GM19023 (cell line): ENCODE measurements at regions not wholly inside any gene's neighbourhood (a gene's known extent, or its start where the extent isn't known, plus 50 kb on each side); places are given as distances from the start of the nearest gene placed in this dataset.
A peak's percentile ranks its signal among the peaks of the same experiment; 100 is the strongest.

Experiments used
- ATAC-seq: cut with Tn5 transposase; IDR thresholded peaks from one replicate; pipeline ENCODE4 v1.9.1; 2021; ENCODE audit warnings: mild to moderate bottlenecking, moderate library complexity; ENCODE audit not compliant: unreplicated experiment

DNA sequence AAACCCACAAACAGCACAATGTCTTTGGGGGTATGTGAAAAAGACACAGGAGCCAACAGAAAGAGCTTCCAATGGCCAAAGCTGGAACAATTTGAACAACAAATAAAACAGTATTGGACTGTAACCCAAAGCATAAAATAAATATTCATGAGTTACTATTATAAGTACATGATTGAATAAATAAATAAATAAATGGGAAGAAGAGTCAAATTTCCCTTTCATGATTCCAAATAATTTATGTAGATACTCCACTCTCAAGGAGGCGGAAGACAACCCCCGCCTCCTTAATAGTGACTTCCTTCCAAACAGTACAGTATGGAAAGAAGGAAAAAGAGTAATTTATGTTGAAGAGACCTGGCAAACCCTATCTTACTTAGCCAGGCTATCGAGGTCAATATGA lies 124.4 kb upstream of the P2RY1 start:
- no peak for ATAC-seq

DNA sequence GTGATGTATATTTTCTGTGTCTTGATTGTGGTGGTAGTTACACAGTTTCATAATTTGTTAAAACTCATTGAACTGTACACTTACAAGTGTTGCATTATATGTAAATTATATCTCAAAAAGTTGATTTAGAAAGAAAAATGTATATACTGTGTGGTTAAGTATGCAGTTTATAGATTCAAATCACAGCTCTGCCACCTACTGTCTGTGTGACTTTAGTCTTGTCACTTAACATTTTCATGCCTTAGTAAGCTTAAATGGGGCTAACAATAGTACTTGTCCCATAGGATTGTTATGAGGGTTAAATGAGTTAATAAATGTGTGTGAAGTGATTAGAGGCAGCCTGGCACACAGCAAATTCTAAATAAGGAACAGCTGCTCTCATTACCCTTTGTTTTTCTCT lies 120.9 kb upstream of the P2RY1 start:
- no peak for ATAC-seq

DNA sequence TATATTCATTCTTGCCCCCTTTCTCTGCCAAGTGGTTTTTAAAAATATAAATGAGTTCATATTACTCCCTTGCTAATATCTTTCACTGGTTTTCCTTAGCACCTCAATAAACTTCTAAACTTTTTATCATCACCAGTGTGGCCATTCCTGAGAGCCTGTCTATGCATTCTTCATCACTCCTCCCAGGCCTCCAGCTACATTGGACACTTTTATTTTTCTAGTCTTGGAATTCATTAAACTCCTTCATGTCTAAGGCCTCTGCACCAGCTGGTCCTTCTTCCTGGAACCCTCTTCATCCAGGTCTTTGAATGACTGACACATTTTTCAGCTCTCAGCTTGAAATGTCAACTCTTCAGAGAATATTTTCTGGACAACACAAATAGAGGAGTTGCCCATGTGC lies 120.4 kb upstream of the P2RY1 start:
- no peak for ATAC-seq

DNA sequence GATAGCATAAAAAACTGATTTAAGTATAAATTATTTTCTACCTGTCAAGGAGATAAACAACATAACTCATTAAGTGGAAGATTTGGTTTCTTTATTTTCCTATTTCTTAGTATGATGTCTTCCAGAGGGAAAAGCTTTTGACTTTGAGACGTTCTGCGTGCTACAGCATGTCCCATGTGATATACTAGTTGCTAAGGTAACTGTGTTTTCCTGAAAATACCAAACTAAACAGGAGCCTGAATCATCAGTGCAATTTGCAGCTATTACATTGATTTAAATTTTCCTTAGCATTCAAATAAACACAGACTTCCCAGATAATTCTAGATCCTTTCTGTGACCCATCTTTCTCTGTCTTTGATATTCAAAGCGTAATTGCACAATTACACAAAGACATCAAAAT lies 117.7 kb upstream of the P2RY1 start:
- ATAC-seq, result no peak

DNA sequence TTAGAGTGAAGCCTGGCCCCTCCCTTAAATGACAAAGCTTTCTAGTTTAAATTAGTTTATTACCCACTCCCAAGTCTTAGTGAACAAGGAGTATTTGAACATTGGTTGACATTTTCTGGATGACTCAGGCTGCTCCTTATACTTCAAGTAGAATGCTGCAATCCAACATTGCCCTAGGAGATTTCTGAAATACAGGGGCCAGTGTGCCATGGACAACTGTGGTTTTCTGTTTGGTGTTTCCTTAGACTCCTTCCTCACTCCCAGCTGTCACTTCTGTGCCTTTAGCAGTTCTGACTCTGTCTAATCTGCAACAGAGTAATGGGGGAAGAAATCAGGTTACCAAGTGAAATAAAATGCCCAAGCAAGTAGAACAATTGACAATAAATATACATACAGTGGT lies 116.1 kb upstream of the P2RY1 start:
- no peak for ATAC-seq

DNA sequence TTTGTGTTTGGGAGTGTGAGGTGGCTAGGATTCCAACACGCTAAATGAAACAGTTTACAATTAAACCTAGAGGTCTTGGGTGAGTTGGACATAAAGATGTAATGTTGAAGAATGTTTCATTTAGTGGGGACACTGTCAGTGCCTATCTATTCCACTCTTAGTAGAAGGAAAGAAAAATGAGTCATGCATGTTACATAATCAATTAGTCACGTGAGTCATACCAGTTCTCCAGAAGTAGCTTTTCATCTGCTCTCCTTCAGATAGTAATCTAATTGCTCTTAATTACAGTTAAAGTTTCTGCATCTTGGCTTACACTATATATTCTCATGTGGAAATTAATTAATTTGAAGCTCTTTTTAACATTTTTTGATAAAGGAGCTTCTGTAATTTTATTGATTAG lies 115.7 kb upstream of the P2RY1 start:
- no peak for ATAC-seq

DNA sequence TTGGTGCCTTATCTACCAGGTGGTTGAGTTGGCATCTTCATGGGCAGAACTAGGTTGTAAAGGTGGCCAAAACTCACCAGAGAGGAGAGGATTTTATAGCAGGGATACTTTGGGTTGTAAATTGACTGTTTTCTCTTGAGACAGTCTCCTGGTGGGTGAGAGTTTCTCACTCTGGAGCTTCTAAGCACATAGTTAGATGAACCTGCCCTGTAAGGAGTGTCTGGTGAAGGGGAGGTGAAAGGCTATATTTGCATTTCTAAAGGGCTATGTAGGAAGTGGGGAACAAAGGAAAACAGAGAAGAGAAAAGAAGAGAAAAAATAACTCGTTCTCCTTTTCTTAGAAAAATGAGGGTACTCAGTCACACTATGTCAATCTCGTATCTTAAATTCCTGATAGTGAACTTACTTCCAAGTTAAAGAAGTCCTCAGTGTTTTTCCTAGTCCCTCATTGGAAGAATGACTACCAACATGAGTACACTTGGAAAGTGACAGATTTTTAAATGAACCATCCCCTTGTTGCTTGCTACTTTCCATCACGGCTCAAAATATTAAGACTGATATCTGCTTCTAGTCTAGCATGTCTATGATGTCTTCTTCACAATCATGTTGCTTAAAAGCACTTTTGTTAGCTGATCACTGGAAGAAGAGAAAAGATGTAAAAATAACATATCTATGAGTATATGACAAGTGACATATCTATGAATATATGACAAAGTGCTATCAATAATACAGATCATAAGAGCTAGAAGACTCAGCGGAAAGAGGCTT lies 113.8 kb upstream of the P2RY1 start:
- no peak for ATAC-seq

DNA sequence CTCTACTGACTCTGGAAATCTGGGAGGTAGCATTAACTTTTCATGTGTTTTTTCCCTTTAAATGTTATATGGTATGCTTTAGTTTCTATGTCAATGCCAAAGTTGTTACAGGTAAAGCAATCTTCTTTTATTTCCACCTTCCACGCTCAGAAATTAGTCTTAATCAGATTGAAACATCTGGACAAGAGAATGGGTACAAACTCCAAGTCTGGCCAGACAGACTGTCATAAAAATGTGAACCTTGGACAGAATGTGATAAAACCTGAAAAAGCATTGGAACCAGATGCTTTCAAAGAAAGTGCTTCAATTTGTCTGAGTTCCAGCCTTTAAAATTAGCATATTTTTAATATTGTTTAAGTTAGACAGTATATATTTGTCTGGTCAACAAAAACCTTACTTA lies 110.7 kb upstream of the P2RY1 start:
- ATAC-seq, result no peak

DNA sequence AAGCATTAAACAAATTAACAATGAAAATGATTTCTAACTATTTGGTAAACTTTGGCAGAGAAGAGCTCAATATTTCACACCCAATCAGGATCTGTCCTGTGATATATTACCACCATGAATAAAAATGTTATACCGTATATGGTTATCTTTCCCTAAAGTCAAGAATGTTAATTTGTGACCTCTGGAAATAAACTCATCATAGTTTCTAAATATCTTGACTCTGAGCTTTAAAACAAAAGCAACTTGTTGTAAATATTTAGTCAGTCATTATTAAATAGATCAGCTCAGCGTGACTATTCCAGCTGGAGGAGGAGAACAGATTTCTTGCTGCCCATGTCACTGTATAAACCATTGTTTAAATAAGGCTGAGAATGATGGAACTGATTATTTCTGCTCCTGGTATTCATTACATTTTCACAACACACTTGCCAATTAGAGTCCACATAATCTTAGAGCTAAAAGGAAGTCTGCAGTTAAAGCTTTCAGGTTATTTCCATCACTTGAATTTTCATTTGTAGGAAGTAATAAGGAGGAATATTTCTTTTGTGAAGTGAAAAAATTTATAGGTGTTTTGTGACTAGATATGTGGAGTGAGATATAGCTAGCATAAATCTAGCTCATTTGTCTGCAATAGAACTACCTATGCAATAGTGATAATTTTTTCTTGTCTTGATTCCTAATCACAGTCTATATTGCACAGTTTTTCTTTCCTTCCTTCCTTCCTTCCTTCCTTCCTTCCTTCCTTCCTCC lies 106.5 kb upstream of the P2RY1 start:
- no peak for ATAC-seq

DNA sequence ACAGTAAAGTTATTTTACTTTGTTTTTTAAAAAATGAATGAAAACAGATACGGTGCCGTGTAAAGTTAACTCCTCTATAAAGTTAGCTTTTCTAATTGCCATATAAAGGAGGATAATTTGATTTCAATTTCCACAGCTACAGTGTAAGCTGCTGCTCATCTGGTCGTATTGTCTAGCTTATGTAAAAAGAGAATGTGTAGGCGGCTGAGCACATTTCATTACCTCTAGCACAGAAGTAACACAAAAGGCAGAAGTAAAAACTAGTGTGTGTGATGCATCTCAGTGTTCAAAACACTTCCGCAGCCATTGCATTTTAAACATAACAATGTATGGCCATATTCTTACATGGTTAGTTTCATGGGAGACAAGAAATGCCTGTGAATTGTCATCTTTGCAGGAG lies 105.0 kb upstream of the P2RY1 start:
- ATAC-seq, result peak; percentile 78

DNA sequence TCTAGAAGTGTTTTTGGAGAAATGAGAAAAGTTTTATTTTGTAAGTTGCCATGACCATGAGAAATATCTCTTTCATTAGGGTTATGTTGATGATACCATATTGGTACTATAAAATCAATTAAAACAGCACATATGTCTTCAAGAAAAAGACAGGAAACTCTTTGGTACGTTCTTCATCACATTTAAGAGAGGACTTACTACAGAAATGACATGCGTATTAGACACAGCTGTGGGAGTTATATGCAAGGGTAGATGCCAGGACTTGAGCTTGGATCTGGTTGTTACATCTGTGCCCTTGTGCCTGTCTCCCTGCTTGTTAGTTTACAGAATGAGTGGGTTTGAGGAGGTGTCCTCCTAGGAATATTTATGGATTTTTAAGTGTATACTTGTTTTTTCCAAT lies 103.4 kb upstream of the P2RY1 start:
- no peak for ATAC-seq

DNA sequence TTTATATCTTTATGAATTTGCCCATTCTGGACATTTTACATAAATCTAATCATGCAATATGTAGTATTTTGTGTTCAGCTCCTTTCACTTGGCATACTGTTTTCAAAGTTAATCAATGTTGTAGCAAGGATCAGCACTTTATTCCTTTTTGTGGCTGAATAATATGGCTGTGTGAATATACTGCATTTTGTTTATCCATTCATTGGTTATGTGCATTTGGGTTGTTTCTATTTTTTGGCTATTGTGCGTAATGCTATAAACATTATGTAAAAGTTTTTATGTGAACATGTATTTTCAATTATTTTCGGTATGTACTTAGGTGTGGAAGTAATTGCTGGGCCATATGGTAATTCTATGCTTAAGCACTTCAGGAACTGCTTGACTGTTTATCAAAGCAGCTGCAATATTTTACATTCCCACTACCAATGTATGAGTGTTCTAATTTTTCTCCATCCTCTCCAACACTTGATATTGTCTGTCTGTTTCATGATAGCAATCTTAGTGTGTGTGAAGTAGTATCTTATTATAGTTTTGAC lies 101.3 kb upstream of the P2RY1 start:
- no peak for ATAC-seq

DNA sequence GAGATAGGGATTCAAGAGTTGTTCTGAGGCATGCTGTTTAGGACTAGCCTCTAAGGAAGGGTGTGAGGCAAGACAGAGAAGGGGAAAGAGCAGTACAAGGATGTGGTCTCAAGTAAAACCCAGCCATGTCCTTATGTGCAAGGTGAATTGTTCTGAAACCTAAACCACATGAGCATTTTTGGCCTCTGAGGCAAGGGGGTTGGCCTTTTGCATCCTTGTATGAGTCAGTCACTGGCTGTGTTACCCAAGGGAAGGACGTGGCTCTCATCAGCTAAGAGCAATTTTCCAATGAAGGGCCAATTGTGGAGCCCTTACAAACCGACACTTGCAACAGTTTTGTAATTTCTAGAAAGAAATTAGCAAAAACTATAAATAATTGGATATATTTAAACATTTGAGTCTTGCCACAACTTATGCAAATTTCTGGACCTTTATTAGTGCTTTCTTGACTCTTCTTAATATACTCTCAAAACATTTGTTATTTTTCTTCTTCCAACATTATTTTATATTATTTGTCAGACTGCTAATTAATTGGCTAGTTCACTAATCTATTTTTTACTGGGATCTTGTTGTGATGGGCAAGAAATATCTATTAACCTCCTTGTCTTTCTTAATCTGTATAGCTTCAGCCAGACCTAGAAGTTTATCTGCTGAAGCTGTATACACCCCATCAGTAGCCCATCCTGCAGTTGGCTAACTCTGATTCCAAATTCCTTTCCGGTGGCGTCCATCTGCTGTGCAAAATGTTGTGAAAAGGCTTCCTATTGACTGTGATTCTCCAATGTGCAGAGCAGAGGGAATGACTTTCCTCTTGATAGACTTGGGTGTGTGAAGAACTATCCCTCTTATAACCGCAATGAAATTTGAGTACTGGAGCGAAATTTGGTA lies 97.7 kb upstream of the P2RY1 start:
- peak; percentile 100 for ATAC-seq

DNA sequence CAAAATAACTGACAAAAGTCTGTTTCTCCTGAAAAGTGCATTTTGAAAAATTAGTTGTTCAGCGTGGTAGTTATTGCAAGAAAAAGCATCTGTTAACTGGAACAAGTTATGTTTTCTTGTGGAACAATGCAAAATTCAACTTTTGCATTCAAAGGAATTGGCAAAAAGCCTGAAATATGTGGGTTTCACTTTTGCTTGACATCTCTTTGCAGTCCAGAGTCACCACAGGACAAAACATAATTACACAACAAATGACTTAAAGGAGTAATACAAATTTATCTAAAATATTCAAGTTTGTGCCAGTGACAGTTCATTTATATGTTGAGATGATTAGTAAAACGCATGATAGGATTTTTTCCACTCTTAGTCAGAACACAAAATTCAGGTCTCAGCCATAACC lies 96.3 kb upstream of the P2RY1 start:
- ATAC-seq, result no peak

DNA sequence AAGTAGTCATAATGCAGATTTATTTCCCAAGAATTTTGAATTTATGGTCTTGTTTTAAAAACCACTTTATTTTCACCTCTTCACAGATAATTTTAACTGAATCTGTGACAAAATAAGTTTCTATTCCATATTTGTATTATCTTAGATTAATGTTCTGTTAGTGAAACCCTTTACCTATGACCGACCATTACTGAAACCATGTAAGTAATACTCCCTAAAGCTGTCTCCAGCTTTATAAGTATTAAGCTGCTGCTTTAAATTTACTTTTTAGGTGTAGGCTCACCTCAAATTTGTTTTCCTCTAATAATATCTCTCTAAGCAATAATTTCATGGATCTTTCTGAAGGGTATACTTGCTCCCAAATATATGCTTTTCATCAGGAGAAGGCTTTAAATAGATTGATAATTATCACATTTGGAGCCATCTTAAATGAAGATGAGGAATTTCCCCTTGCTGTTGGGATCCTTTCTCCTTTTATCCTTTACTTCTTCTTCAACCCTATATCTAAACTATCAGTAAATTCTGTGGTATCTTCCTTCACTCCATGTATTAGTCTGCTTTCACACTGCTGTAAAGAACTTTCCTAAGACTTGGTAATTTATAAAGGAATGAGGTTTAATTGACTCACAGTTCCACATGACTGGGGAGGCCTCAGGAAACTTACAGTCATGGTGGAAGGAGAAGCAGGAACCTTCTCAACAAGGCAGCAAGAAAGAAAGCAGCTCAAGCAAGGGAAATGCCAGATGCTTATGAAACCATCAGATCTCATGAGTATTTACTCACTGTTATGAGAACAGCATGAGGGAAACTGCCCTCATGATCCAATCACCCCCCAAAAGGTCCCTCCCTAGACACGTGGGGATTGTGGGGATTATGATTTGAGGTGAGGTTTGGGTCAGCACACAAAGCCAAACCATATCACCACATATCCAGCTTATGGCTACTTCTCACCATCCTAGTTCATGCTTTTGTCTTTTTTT lies 92.3 kb upstream of the P2RY1 start:
- peak; percentile 55 for ATAC-seq

DNA sequence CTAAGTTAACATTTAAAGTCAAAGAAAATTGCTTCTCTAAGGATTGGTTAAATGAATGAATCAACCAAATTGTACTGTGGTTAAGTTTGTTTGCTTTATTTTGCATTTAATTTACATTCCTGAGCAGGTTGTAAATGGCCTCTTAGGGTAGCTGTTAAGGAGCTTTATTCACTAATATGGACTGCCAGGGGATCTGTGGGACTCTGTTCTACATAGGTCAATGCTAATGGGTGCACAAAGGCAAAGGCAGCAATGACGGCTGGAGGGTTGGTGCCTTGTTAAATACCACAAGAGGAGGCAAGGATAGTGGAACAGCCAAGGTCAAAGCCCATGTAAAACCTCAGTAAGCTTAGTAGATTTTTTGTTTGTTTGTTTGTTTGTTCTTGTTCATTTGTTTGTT lies 89.3 kb upstream of the P2RY1 start:
- ATAC-seq, result no peak

DNA sequence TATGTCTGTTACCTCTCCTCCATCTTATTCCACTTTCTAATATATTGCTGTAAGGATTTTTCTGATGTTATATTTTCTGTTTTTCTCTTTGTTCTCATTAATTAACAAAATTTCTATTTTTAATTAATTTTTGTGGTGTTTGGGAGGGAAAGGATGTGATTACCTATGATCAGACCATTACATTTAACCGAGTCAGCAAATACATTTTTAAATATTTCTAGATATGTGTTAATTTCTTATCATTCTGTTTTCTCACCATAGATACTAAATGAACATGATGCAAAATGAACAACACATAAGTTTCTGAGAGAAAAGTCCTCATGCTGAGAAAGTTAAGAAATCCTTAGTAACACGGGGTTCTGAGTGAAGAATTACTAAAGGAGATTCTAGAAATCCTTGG lies 80.6 kb upstream of the P2RY1 start:
- ATAC-seq, result no peak

DNA sequence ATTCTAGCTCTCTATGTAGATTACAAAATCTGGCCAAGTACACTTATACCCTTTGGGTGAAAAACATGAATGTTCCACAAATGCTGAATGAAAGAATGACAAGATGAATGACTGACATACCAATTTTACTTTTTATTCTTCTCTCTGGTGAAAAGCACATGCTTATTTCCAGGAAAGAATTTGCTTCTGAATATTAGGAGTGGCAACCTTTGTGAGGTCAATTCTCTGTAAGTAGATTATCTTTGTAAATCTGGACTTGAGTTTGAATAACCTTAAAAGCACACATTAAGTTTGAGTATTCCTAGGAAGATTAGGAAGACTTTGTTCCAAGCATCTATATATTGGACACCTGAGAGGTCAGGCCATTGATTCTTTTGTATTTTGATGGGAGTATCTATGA lies 78.1 kb upstream of the P2RY1 start:
- ATAC-seq, result no peak

DNA sequence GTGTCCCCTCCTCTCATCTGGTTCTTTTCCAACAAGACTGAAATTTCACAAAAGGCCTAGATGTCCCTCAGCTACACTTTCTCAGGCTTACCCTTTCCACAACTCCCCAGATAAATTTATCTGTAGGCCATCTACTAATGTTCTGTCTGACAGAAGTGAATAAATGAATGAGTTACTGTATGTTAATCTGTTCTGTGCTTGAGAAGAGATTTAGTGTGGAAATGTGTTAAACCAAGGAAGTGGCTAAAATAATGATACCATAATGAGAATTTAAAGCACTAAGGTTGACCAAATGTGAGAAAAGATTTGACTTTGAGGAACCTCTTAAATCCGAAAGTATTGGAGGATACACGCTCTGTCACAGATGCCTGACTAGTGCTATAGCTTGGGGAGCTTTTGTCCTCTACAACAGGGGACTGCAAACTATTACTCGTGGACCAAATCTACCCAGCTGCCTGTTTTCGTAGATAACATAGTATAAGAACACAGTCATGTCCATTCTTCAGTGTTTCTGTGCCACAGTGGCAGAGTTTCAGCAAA lies 74.8 kb upstream of the P2RY1 start:
- ATAC-seq, result peak; percentile 77

DNA sequence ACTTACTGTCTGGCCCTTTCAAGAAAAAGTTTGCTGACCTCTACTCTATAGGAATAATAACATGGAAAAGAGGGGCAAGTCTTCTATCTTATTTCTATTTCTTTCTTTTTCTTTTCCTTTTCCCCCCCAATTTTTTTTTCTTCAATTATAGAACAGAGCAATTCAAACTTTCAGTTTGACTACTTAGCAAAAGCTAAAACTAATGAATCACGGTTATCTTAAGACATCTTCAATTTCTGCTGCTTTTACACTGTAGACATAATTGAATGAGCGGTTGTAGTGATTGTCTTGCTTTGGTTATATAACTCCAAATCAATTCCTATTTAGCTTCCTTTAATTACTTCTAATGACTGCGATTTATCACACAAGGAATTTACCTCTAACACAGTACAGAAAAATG lies 74.3 kb upstream of the P2RY1 start:
- peak; percentile 35 for ATAC-seq
